PC-9 (cell line): ENCODE measurements at regions not wholly inside any gene's neighbourhood (a gene's known extent, or its start where the extent isn't known, plus 50 kb on each side); places are given as distances from the start of the nearest gene placed in this dataset.

ENCODE experiments used
- BruUV-seq: library from RNA; stranded (reverse); fragments of 400-500 nt; replicated peaks from 2 replicates; lab custom pipeline; 2021; lab: Mats Ljungman, UMichigan
- CTCF ChIA-PET: fragments of 300-600 bp; sonication (Branson Sonifier 250); formaldehyde crosslinking; loops from one replicate; lab custom pipeline; 2022; ENCODE audit warnings: antibody characterized with exemption; lab: Charles Lee
- POLR2A ChIA-PET: fragments of 300-600 bp; sonication (Branson Sonifier 250); formaldehyde crosslinking; loops from one replicate; lab custom pipeline; 2022; ENCODE audit warnings: antibody characterized with exemption; ENCODE audit not compliant: unreplicated experiment; lab: Charles Lee
- DNase-seq, 2 experiments: peaks; one replicate each; pipeline versions ENCODE4 v3.0.0 to v3.0.0-alpha.2; 2015 to 2022; ENCODE audit warnings: mixed read lengths in 1 of 2
- H2AFZ ChIP-seq: fragments of 200-600 bp; sonication (generic); 2 replicates; pipeline ENCODE4 v1.8.1; 2017; ENCODE audit warnings: antibody characterized with exemption
- H3F3A ChIP-seq: fragments of 200-600 bp; sonication (generic); 2 replicates; pipeline ENCODE4 v1.8.1; 2017; ENCODE audit warnings: antibody characterized with exemption, mild to moderate bottlenecking, low read depth; ENCODE audit not compliant: insufficient read depth
- H3K27ac ChIP-seq: fragments of 200-600 bp; sonication (generic); 2 replicates; pipeline ENCODE4 v1.6.1; 2016; ENCODE audit warnings: mixed run types
- H3K27me3 ChIP-seq: fragments of 200-600 bp; sonication (generic); 2 replicates; pipeline ENCODE4 v1.6.1; 2016; ENCODE audit warnings: low read depth, mixed run types; ENCODE audit not compliant: insufficient read depth
- H3K36me3 ChIP-seq: fragments of 200-600 bp; sonication (generic); 2 replicates; pipeline ENCODE4 v1.6.1; 2016; ENCODE audit warnings: low read depth, mixed run types
- H3K4me1 ChIP-seq: fragments of 200-600 bp; sonication (generic); replicated peaks from 2 replicates; pipeline ENCODE4 v1.6.1; 2016; ENCODE audit warnings: mixed run types; ENCODE audit not compliant: insufficient read depth
- H3K4me2 ChIP-seq: fragments of 200-600 bp; sonication (generic); 2 replicates; pipeline ENCODE4 v1.6.1; 2017; ENCODE audit warnings: mixed run types
- H3K4me3 ChIP-seq: fragments of 200-600 bp; sonication (generic); 2 replicates; pipeline ENCODE4 v1.6.1; 2016; ENCODE audit warnings: mixed run types
- H3K79me2 ChIP-seq: fragments of 200-600 bp; sonication (generic); 2 replicates; pipeline ENCODE4 v1.6.1; 2017; ENCODE audit warnings: low read depth, mixed run types
- H3K9me2 ChIP-seq: fragments of 200-600 bp; sonication (generic); 2 replicates; pipeline ENCODE4 v1.8.1; 2017; ENCODE audit warnings: mild to moderate bottlenecking; ENCODE audit not compliant: insufficient read depth
- H3K9me3 ChIP-seq: fragments of 200-600 bp; sonication (generic); 2 replicates; pipeline ENCODE4 v1.8.1; 2016; ENCODE audit warnings: low read depth; ENCODE audit not compliant: insufficient read depth
- H4K20me1 ChIP-seq: fragments of 200-600 bp; sonication (generic); 2 replicates; pipeline ENCODE4 v1.8.1; 2017; ENCODE audit not compliant: insufficient read depth
- CTCF ChIP-seq: fragments of 200-600 bp; sonication (generic); conservative IDR thresholded peaks from 2 replicates; pipeline ENCODE4 v1.6.1; 2017; ENCODE audit warnings: mixed run types, antibody characterized with exemption, mild to moderate bottlenecking, moderate library complexity
- EZH2 ChIP-seq: fragments of 200-600 bp; sonication (generic); IDR thresholded peaks from 2 replicates; pipeline ENCODE4 v1.8.0; 2017; ENCODE audit warnings: antibody characterized with exemption, low read depth
- intact Hi-C: fragments of 100-400 bp; cut with micrococcal nuclease; formaldehyde crosslinking; loops from one replicate; pipeline ENCODE4 v1.10.0; 2022; ENCODE audit not compliant: unreplicated experiment

- no peak for DNase-seq
- Histone ChIP-seq H3K4me1 (no peaks in the 10 kb centered on the region), H3K27me3 (no peaks in the 10 kb centered on the region), H3K36me3 (no peaks in the 10 kb centered on the region), H3K9me2 (no peaks in the 10 kb centered on the region), H3K4me3 (no peak overlapping the region), H2AFZ (no peak overlapping the region), H3F3A (no peaks in the 10 kb centered on the region), H3K79me2 (no peaks in the 10 kb centered on the region), H3K27ac (no peak overlapping the region), H4K20me1 (no peaks in the 10 kb centered on the region), H3K4me2 (no peak overlapping the region), H3K9me3 (no peaks in the 10 kb centered on the region)
- POLR2A ChIA-PET, result no interaction called here
- CTCF ChIA-PET, result no interaction called here
- no TSS peak for BruUV-seq
- intact Hi-C loops, result no loop called here
- TF ChIP-seq EZH2 (no peak), CTCF (no peak)
Measured at GRCh38 chrX:42462917-42463316, 315.0 kb downstream of the PPP1R2C start.

GRCh38 chrX:42460706-42461105 lies 317.3 kb downstream of the PPP1R2C start:
- intact Hi-C loops, result no loop called here
- H3K79me2 ChIP-seq, result no peaks in the 10 kb centered on the region
- no peak overlapping the region for H3K4me3 ChIP-seq
- TF ChIP-seq EZH2, result no peak
- H3K4me2 ChIP-seq, result no peak overlapping the region
- H3K36me3 ChIP-seq, result no peaks in the 10 kb centered on the region
- H4K20me1 ChIP-seq, result no peaks in the 10 kb centered on the region
- ChIA-PET CTCF (no interaction called here), POLR2A (no interaction called here)
- no peaks in the 10 kb centered on the region for H3F3A ChIP-seq
- H3K9me2 ChIP-seq, result no peaks in the 10 kb centered on the region
- no peak for DNase-seq
- H3K4me1 ChIP-seq, result no peaks in the 10 kb centered on the region
- H2AFZ ChIP-seq, result no peak overlapping the region
- H3K27ac ChIP-seq, result no peak overlapping the region
- no peaks in the 10 kb centered on the region for H3K27me3 ChIP-seq
- BruUV-seq, result no TSS peak
- no peaks in the 10 kb centered on the region for H3K9me3 ChIP-seq

DNA sequence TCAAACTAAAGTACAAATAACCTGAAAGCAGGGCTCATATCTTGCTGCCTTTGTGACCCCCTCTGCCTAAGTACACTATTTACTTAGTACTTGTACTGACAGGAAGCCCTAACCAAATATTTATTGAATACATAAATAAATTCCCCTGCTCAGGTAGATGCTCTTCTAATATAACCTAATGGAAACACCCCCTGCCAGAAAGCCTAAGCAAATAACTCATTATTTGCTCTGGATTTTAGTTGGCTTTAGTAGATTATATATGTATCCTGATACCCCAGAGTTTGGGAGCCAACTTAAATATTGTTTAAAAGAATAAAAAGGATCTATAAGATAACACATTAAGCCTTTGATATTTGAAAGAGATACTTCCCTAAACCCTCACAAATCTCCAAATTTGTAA lies 318.2 kb downstream of the PPP1R2C start:
- H3K36me3 ChIP-seq, result no peaks in the 10 kb centered on the region
- H4K20me1 ChIP-seq, result no peaks in the 10 kb centered on the region
- no peak for DNase-seq
- CTCF ChIA-PET, result no interaction called here
- no peaks in the 10 kb centered on the region for H3K27me3 ChIP-seq
- no peaks in the 10 kb centered on the region for H3K79me2 ChIP-seq
- H3K4me2 ChIP-seq, result no peak overlapping the region
- H3K27ac ChIP-seq, result no peak overlapping the region
- POLR2A ChIA-PET, result no interaction called here
- H3K9me2 ChIP-seq, result no peaks in the 10 kb centered on the region
- H3K4me3 ChIP-seq, result no peak overlapping the region
- no peaks in the 10 kb centered on the region for H3F3A ChIP-seq
- H3K9me3 ChIP-seq, result no peaks in the 10 kb centered on the region
- no TSS peak for BruUV-seq
- no peak overlapping the region for H2AFZ ChIP-seq
- TF ChIP-seq EZH2, result no peak
- no peak for TF ChIP-seq CTCF
- intact Hi-C loops, result no loop called here
- H3K4me1 ChIP-seq, result no peaks in the 10 kb centered on the region

- Histone ChIP-seq H3K4me3 (no peak overlapping the region), H3K9me3 (no peaks in the 10 kb centered on the region), H4K20me1 (no peaks in the 10 kb centered on the region), H3K36me3 (no peaks in the 10 kb centered on the region), H3K79me2 (no peaks in the 10 kb centered on the region), H3K27ac (no peak overlapping the region), H2AFZ (no peak overlapping the region), H3K4me1 (no peaks in the 10 kb centered on the region), H3F3A (no peaks in the 10 kb centered on the region), H3K27me3 (no peaks in the 10 kb centered on the region), H3K9me2 (no peaks in the 10 kb centered on the region), H3K4me2 (no peak overlapping the region)
- ChIA-PET CTCF (no interaction called here), POLR2A (no interaction called here)
- TF ChIP-seq CTCF (no peak), EZH2 (no peak)
- no peak for DNase-seq
- intact Hi-C loops, result no loop called here
- no TSS peak for BruUV-seq
Measured at GRCh38 chrX:42456176-42456700, 321.7 kb downstream of the PPP1R2C start.
